Prostate gland (tissue), 2 donors: ENCODE measurements at regions not wholly inside any gene's neighbourhood (a gene's known extent, or its start where the extent isn't known, plus 50 kb on each side); places are given as distances from the start of the nearest gene placed in this dataset.

Source experiments
- DNase-seq: peaks from one replicate; pipeline ENCODE4 v3.0.0-alpha.2; 2019; ENCODE audit warnings: low spot score
- H3K27ac ChIP-seq, 2 donors: fragments of 200-600 bp; sonication (generic); 2 replicates each; pipeline ENCODE4 v1.5.1; 2017 to 2019
- H3K27me3 ChIP-seq: fragments of 200-600 bp; sonication (generic); replicated peaks from 2 replicates; pipeline ENCODE4 v1.5.1; 2019; ENCODE audit not compliant: insufficient read depth
- H3K36me3 ChIP-seq, 2 donors: fragments of 200-600 bp; sonication (generic); 1 replicate in 1 of 2; 2 replicates in 1 of 2; pipeline versions ENCODE4 v1.5.1 to v1.8.1; 2017 to 2019
- H3K4me1 ChIP-seq: fragments of 200-600 bp; sonication (generic); replicated peaks from 2 replicates; pipeline ENCODE4 v1.5.1; 2019
- H3K4me3 ChIP-seq, 2 donors: fragments of 200-600 bp; sonication (generic); 2 replicates each; pipeline ENCODE4 v1.5.1; 2017 to 2019
- H3K9me3 ChIP-seq: fragments of 200-600 bp; sonication (generic); 2 replicates; pipeline ENCODE4 v1.5.1; 2017
- CTCF ChIP-seq, 4 experiments: fragments of 200-600 bp in 2 of 4; fragments of 450-650 bp in 2 of 4; sonication (generic) in 2 of 4; IDR thresholded peaks; 1 replicate in 3 of 4; 2 replicates in 1 of 4; pipeline ENCODE4 v1.5.1; 2016 to 2019; ENCODE audit warnings: antibody characterized with exemption in 4 of 4, mild to moderate bottlenecking in 2 of 4, moderate library complexity in 2 of 4
- POLR2A ChIP-seq: fragments of 450-650 bp; IDR thresholded peaks from one replicate; pipeline ENCODE4 v1.6.1; 2016; ENCODE audit warnings: antibody characterized with exemption, mild to moderate bottlenecking
- POLR2AphosphoS5 ChIP-seq: sonication (generic); formaldehyde crosslinking; IDR thresholded peaks from one replicate; pipeline ENCODE4 v1.6.1; 2017; ENCODE audit warnings: antibody characterized with exemption
- WGBS: methylation state at CpG from one replicate; pipeline ENCODE4 v1.1.5; 2018; 5-methylcytosine and 5-hydroxymethylcytosine counted together
- intact Hi-C: fragments of 100-400 bp; cut with DNase I; formaldehyde crosslinking; loops from one replicate; pipeline ENCODE4 v1.14.2; 2022

GRCh38 chr2:7510353-7510752 is 593.1 kb downstream of the RNF144A start:
- no peaks in the 10 kb centered on the region for H3K27me3 ChIP-seq
- no peaks in the 10 kb centered on the region for H3K4me1 ChIP-seq
- no peaks in the 10 kb centered on the region for H3K9me3 ChIP-seq
- 96% methylated on average over 4 of the region's 4 CpGs for WGBS
- H3K4me3 ChIP-seq = no peak overlapping the region
- H3K36me3 ChIP-seq = no peaks in the 10 kb centered on the region
- H3K27ac ChIP-seq = no peak overlapping the region
- TF ChIP-seq CTCF (IDR thresholded peaks at IDR 0.05) (no peak), POLR2AphosphoS5 (no peak), POLR2A (no peak)
- DNase-seq = no peak
- intact Hi-C loops = no loop called here

- WGBS = 91% methylated on average over 3 of the region's 3 CpGs
- TF ChIP-seq POLR2A (no peak), CTCF (IDR thresholded peaks at IDR 0.05) (no peak), POLR2AphosphoS5 (no peak)
- intact Hi-C loops = no loop called here
These were observed 596.6 kb downstream of the RNF144A start for GRCh38 chr2:7513834-7514233.

GRCh38 chr2:7515327-7515726 is 598.1 kb downstream of the RNF144A start:
- DNase-seq = no peak
- Histone ChIP-seq H3K4me1 (no peaks in the 10 kb centered on the region), H3K36me3 (no peaks in the 10 kb centered on the region), H3K9me3 (no peaks in the 10 kb centered on the region), H3K4me3 (no peak overlapping the region), H3K27me3 (no peaks in the 10 kb centered on the region), H3K27ac (no peak overlapping the region)
- intact Hi-C loops = no loop called here
- TF ChIP-seq CTCF (IDR thresholded peaks at IDR 0.05) (no peak), POLR2AphosphoS5 (no peak), POLR2A (no peak)

More at GRCh38 chr2:7513834-7514233, 596.6 kb downstream of the RNF144A start:
- Histone ChIP-seq H3K4me3 (no peak overlapping the region), H3K36me3 (no peaks in the 10 kb centered on the region), H3K9me3 (no peaks in the 10 kb centered on the region), H3K4me1 (no peaks in the 10 kb centered on the region), H3K27ac (no peak overlapping the region), H3K27me3 (no peaks in the 10 kb centered on the region)
- no peak for DNase-seq

- 69% methylated on average over 2 of the region's 2 CpGs for WGBS
- intact Hi-C loops = no loop called here
- no peak for TF ChIP-seq CTCF (IDR thresholded peaks at IDR 0.05)
- TF ChIP-seq POLR2AphosphoS5 = no peak
- TF ChIP-seq POLR2A = no peak
- DNase-seq = no peak
- Histone ChIP-seq H3K27ac (no peak overlapping the region), H3K36me3 (no peaks in the 10 kb centered on the region), H3K4me3 (no peak overlapping the region), H3K9me3 (no peaks in the 10 kb centered on the region), H3K4me1 (no peaks in the 10 kb centered on the region), H3K27me3 (no peaks in the 10 kb centered on the region)
These were observed 599.4 kb downstream of the RNF144A start for GRCh38 chr2:7516484-7517063.

DNA sequence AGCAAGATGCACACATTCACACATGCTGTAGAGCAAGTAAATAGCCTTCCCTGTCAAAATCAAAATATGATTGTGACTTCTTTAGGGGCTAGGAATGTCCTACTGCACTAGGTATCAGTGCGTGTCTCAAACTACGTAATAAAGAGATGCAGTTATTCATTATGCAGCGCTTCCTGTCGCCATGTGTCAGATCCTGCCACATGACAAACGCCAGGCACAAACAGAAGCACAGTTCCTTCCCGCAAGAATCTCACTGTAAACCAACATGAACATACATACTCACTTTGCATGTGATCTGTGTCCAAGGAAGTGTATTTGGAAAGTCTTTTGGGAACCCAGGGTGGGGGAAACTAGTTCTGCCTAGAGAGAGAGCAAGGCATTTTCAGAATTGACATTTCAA is 599.9 kb downstream of the RNF144A start:
- H3K27ac ChIP-seq = no peak overlapping the region
- WGBS = 75% methylated on average over 6 of the region's 6 CpGs
- H3K4me3 ChIP-seq = no peak overlapping the region
- no peaks in the 10 kb centered on the region for H3K4me1 ChIP-seq
- no peaks in the 10 kb centered on the region for H3K36me3 ChIP-seq
- H3K27me3 ChIP-seq = no peaks in the 10 kb centered on the region
- TF ChIP-seq POLR2A (no peak), POLR2AphosphoS5 (no peak), CTCF (IDR thresholded peaks at IDR 0.05) (no peak)
- H3K9me3 ChIP-seq = no peaks in the 10 kb centered on the region
- no peak for DNase-seq
- intact Hi-C loops = no loop called here
